ENCODE measurements at regions not wholly inside any gene's neighbourhood (a gene's known extent, or its start where the extent isn't known, plus 50 kb on each side); places are given as distances from the start of the nearest gene placed in this dataset.

DNA sequence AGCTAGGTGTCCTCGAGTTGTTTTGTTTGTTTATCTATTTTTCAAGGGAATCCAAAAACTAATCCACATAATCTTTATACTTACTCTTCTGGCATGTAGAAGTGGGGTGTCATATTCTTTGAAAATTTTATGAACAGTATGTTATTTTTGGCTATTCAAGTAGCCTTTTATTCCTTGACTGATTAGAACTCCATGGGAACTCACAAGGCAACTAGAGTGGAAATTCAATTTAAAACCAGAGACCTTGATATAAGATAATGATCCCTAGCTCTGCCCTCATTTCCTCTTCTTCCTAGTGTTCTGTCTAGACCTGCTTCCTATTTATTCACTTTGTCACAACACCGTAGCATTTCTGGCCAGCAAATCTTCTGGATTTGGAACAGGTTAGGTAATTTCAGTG, 1123.7 kb upstream of the C9orf72 start (continued):
- no peak for TF ChIP-seq CEBPB (IDR thresholded peaks at IDR 0.05; ENCODE audit: low read depth, low read length)
- TF ChIP-seq, protein P1, sequence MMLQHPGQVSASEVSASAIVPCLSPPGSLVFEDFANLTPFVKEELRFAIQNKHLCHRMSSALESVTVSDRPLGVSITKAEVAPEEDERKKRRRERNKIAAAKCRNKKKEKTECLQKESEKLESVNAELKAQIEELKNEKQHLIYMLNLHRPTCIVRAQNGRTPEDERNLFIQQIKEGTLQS (IDR thresholded peaks at IDR 0.05; ENCODE audit: insufficient read depth, low read depth, low read length): no peak
- no peak for TF ChIP-seq ZNF274 (IDR thresholded peaks at IDR 0.05; ENCODE audit: borderline replicate concordance, extremely low read depth, low read length)
